ENCODE measurements at regions not wholly inside any gene's neighbourhood (a gene's known extent, or its start where the extent isn't known, plus 50 kb on each side); places are given as distances from the start of the nearest gene placed in this dataset.

- peaks cover 10% of the 10 kb centered on the region for H3K9me3 ChIP-seq (ENCODE audit: control insufficient read depth, low read depth, low read length)
- DNase-seq (ENCODE audit: low read depth, low spot score) (no peak), FAIRE-seq (no peak)
- H3K4me3 ChIP-seq (ENCODE audit: control insufficient read depth in 2 of 3, extremely low read depth in 1 of 3, insufficient read depth in 2 of 3, low read depth in 1 of 3, low read length in 3 of 3) = no peak overlapping the region
- no peaks in the 10 kb centered on the region for H3K9me1 ChIP-seq (ENCODE audit: control insufficient read depth, extremely low read depth, insufficient read depth, low read length)
- H3K79me2 ChIP-seq (ENCODE audit: control insufficient read depth, insufficient read depth, low read length) = no peaks in the 10 kb centered on the region
- dilution Hi-C loops (cut with MboI; ENCODE audit: extremely low pct_ligation_motif_present, low sequenced_read_pairs) = no loop called here
- H2AFZ ChIP-seq (ENCODE audit: control insufficient read depth, low read length) = no peak overlapping the region
- TF ChIP-seq, protein P1, sequence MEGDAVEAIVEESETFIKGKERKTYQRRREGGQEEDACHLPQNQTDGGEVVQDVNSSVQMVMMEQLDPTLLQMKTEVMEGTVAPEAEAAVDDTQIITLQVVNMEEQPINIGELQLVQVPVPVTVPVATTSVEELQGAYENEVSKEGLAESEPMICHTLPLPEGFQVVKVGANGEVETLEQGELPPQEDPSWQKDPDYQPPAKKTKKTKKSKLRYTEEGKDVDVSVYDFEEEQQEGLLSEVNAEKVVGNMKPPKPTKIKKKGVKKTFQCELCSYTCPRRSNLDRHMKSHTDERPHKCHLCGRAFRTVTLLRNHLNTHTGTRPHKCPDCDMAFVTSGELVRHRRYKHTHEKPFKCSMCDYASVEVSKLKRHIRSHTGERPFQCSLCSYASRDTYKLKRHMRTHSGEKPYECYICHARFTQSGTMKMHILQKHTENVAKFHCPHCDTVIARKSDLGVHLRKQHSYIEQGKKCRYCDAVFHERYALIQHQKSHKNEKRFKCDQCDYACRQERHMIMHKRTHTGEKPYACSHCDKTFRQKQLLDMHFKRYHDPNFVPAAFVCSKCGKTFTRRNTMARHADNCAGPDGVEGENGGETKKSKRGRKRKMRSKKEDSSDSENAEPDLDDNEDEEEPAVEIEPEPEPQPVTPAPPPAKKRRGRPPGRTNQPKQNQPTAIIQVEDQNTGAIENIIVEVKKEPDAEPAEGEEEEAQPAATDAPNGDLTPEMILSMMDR (optimal IDR thresholded peaks at IDR 0.05 in 1 of 3, IDR thresholded peaks at IDR 0.05 in 1 of 3, conservative IDR thresholded peaks at IDR 0.05 in 1 of 3; ENCODE audit: extremely low read depth in 1 of 3, insufficient read depth in 2 of 3, low read length in 3 of 3) = no peak
- TF ChIP-seq EZH2 (IDR thresholded peaks at IDR 0.05; ENCODE audit: low read length) = no peak
- no peaks in the 10 kb centered on the region for H3K27me3 ChIP-seq (ENCODE audit: control insufficient read depth, extremely low read depth, insufficient read depth, low read length)
- H4K20me1 ChIP-seq (ENCODE audit: control insufficient read depth, extremely low read depth, insufficient read depth, low read length) = no peaks in the 10 kb centered on the region
- no peak overlapping the region for H3K4me2 ChIP-seq (ENCODE audit: control insufficient read depth, extremely low read depth, insufficient read depth, low read depth, low read length)
- H3K27ac ChIP-seq (ENCODE audit: control insufficient read depth, insufficient read depth, low read length) = no peak overlapping the region
- H3K4me1 ChIP-seq (ENCODE audit: control insufficient read depth, extremely low read depth, insufficient read depth, low read length) = no peaks in the 10 kb centered on the region
- no peak overlapping the region for H3K9ac ChIP-seq (ENCODE audit: control insufficient read depth, extremely low read depth, insufficient read depth, low read length)
- no peaks in the 10 kb centered on the region for H3K36me3 ChIP-seq (ENCODE audit: control insufficient read depth in 2 of 2, extremely low read depth in 1 of 2, insufficient read depth in 2 of 2, low read length in 2 of 2)
These were observed 497.2 kb upstream of the SALL3 start for GRCh38 chr18:78482378-78482777.

- DNase-seq (ENCODE audit: low read depth, low spot score) = no peak
- Histone ChIP-seq H3K9me3 (ENCODE audit: control insufficient read depth, low read depth, low read length) (peaks cover 4% of the 10 kb centered on the region), H3K4me2 (ENCODE audit: control insufficient read depth, extremely low read depth, insufficient read depth, low read depth, low read length) (no peak overlapping the region), H3K9me1 (ENCODE audit: control insufficient read depth, extremely low read depth, insufficient read depth, low read length) (no peaks in the 10 kb centered on the region), H4K20me1 (ENCODE audit: control insufficient read depth, extremely low read depth, insufficient read depth, low read length) (no peaks in the 10 kb centered on the region), H3K27me3 (ENCODE audit: control insufficient read depth, extremely low read depth, insufficient read depth, low read length) (no peaks in the 10 kb centered on the region), H3K36me3 (ENCODE audit: control insufficient read depth in 2 of 2, extremely low read depth in 1 of 2, insufficient read depth in 2 of 2, low read length in 2 of 2) (no peaks in the 10 kb centered on the region), H3K9ac (ENCODE audit: control insufficient read depth, extremely low read depth, insufficient read depth, low read length) (no peak overlapping the region), H3K79me2 (ENCODE audit: control insufficient read depth, insufficient read depth, low read length) (no peaks in the 10 kb centered on the region), H3K4me3 (ENCODE audit: control insufficient read depth in 2 of 3, extremely low read depth in 1 of 3, insufficient read depth in 2 of 3, low read depth in 1 of 3, low read length in 3 of 3) (no peak overlapping the region), H2AFZ (ENCODE audit: control insufficient read depth, low read length) (no peak overlapping the region), H3K27ac (ENCODE audit: control insufficient read depth, insufficient read depth, low read length) (no peak overlapping the region), H3K4me1 (ENCODE audit: control insufficient read depth, extremely low read depth, insufficient read depth, low read length) (no peaks in the 10 kb centered on the region)
- no peak for TF ChIP-seq EZH2 (IDR thresholded peaks at IDR 0.05; ENCODE audit: low read length)
- TF ChIP-seq, protein P1 (optimal IDR thresholded peaks at IDR 0.05 in 1 of 3, IDR thresholded peaks at IDR 0.05 in 1 of 3, conservative IDR thresholded peaks at IDR 0.05 in 1 of 3; ENCODE audit: extremely low read depth in 1 of 3, insufficient read depth in 2 of 3, low read length in 3 of 3) = no peak
- no peak for FAIRE-seq
- dilution Hi-C loops (cut with MboI; ENCODE audit: extremely low pct_ligation_motif_present, low sequenced_read_pairs) = no loop called here
These were observed 492.0 kb upstream of the SALL3 start for GRCh38 chr18:78487649-78488048.

All from keratinocyte (primary cell).